B cell (primary cell): ENCODE measurements at regions not wholly inside any gene's neighbourhood (a gene's known extent, or its start where the extent isn't known, plus 50 kb on each side); places are given as distances from the start of the nearest gene placed in this dataset.

ENCODE experiments used
- ATAC-seq: fragments of 200-7000 bp; cut with Tn5 transposase; one replicate; pipeline ENCODE4 v1.10.0; 2021; ENCODE audit warnings: low read depth, mild to moderate bottlenecking, moderate number of reproducible peaks, moderate library complexity
- CTCF ChIA-PET: fragments of 350-600 bp; sonication (Branson Sonifier 250); formaldehyde crosslinking; loops from one replicate; lab custom pipeline; 2021; ENCODE audit warnings: antibody characterized with exemption, inconsistent platforms; lab: Charles Lee
- POLR2A ChIA-PET: fragments of 350-600 bp; sonication (Branson Sonifier 250); formaldehyde crosslinking; loops from one replicate; lab custom pipeline; 2021; ENCODE audit warnings: antibody characterized with exemption; lab: Charles Lee
- DNase-seq: peaks from one replicate; pipeline ENCODE4 v3.0.0; 2013
- H2AFZ ChIP-seq: 2 replicates; pipeline ENCODE4 v1.6.1; 2012; ENCODE audit warnings: mild to moderate bottlenecking, low read depth, low read length; ENCODE audit not compliant: insufficient read depth, poor library complexity, severe bottlenecking
- H3K27ac ChIP-seq, 2 donors: 1 replicate in 1 of 2; 2 replicates in 1 of 2; pipeline ENCODE4 v1.5.1; 2012 to 2013; ENCODE audit warnings: low read length in 2 of 2, mild to moderate bottlenecking in 2 of 2, moderate library complexity in 1 of 2
- H3K27me3 ChIP-seq, 4 experiments: fragments of 200-600 bp in 1 of 4; sonication (generic) in 1 of 4; replicated peaks in 1 of 4; 1 replicate in 2 of 4; 2 replicates in 2 of 4; pipeline versions ENCODE4 v1.6.1 to v1.7.0; 2013 to 2016; ENCODE audit warnings: low read length in 3 of 4, mild to moderate bottlenecking in 2 of 4, mixed read lengths in 1 of 4, moderate library complexity in 1 of 4; ENCODE audit not compliant: insufficient read depth in 4 of 4, control insufficient read depth in 3 of 4; ENCODE audit errors: control extremely low read depth in 1 of 4
- H3K36me3 ChIP-seq, 2 experiments: replicated peaks in 1 of 2; 1 replicate in 1 of 2; 2 replicates in 1 of 2; pipeline versions ENCODE4 v1.6.1 to v1.7.1; 2013; ENCODE audit warnings: low read length in 1 of 2; ENCODE audit not compliant: insufficient read depth in 2 of 2, control insufficient read depth in 1 of 2; ENCODE audit errors: control extremely low read depth in 1 of 2, extremely low read depth in 1 of 2
- H3K4me1 ChIP-seq, 2 donors: fragments of 200-600 bp in 1 of 2; sonication (generic) in 1 of 2; 1 replicate in 1 of 2; 2 replicates in 1 of 2; pipeline versions ENCODE4 v1.5.1 to v1.6.1; 2013 to 2017; ENCODE audit warnings: low read length in 2 of 2; ENCODE audit not compliant: control insufficient read depth in 2 of 2, insufficient read depth in 2 of 2
- H3K4me2 ChIP-seq: replicated peaks from 2 replicates; pipeline ENCODE3; 2012; ENCODE audit warnings: mild to moderate bottlenecking, low read depth, low read length; ENCODE audit not compliant: poor library complexity, severe bottlenecking
- H3K4me3 ChIP-seq, 5 experiments: fragments of 200-600 bp in 1 of 5; sonication (generic) in 1 of 5; 1 replicate in 3 of 5; 2 replicates in 2 of 5; pipeline versions ENCODE4 v1.5.1 to v1.7.0; 2011 to 2016; ENCODE audit warnings: low read length in 4 of 5, mild to moderate bottlenecking in 4 of 5, low read depth in 2 of 5, control low read depth in 1 of 5, moderate library complexity in 1 of 5; ENCODE audit not compliant: insufficient read depth in 1 of 5; ENCODE audit errors: control extremely low read depth in 1 of 5, extremely low read depth in 1 of 5
- H3K79me2 ChIP-seq: fragments of 200-600 bp; sonication (generic); one replicate; pipeline ENCODE4 v1.6.0; 2016; ENCODE audit warnings: low read length; ENCODE audit not compliant: control insufficient read depth, insufficient read depth
- H3K9ac ChIP-seq: fragments of 200-600 bp; sonication (generic); 2 replicates; pipeline ENCODE4 v1.6.1; 2017; ENCODE audit warnings: mild to moderate bottlenecking, low read length, moderate library complexity
- H3K9me3 ChIP-seq, 3 donors: one replicate each; pipeline versions ENCODE4 v1.6.1 to v1.7.1; 2013; ENCODE audit warnings: low read length in 2 of 3; ENCODE audit not compliant: control insufficient read depth in 2 of 3, insufficient read depth in 1 of 3; ENCODE audit errors: control extremely low read depth in 1 of 3
- H4K20me1 ChIP-seq: 2 replicates; pipeline ENCODE4 v1.6.0; 2012; ENCODE audit warnings: mild to moderate bottlenecking, low read length; ENCODE audit not compliant: insufficient read depth, control insufficient read depth, poor library complexity, severe bottlenecking
- H3K27ac Mint-ChIP-seq: one replicate; pipeline ENCODE4 v1.8.0; 2021; ENCODE audit warnings: mixed read lengths
- H3K27me3 Mint-ChIP-seq: one replicate; pipeline ENCODE4 v1.8.0; 2021; ENCODE audit warnings: mixed read lengths
- H3K4me1 Mint-ChIP-seq: one replicate; pipeline ENCODE4 v1.8.0; 2021; ENCODE audit warnings: mixed read lengths
- H3K4me3 Mint-ChIP-seq: one replicate; pipeline ENCODE4 v1.8.0; 2021; ENCODE audit warnings: mixed read lengths
- H3K9me3 Mint-ChIP-seq: one replicate; pipeline ENCODE4 v1.8.0; 2022; ENCODE audit warnings: mixed read lengths; ENCODE audit not compliant: insufficient read depth
- CTCF ChIP-seq: fragments of 200-600 bp; IDR thresholded peaks from one replicate; pipeline ENCODE4 v1.8.0; 2022; ENCODE audit warnings: antibody characterized with exemption, mild to moderate bottlenecking
- EZH2 ChIP-seq: IDR thresholded peaks from 2 replicates; pipeline ENCODE4 v1.6.1; 2012; ENCODE audit warnings: borderline replicate concordance, low read depth, mild to moderate bottlenecking, moderate library complexity, low read length; ENCODE audit not compliant: insufficient read depth, poor library complexity, severe bottlenecking
- WGBS: methylation state at CpG from one replicate; pipeline ENCODE4 v1.1.5; 2013; ENCODE audit warnings: missing lambda C conversion rate; ENCODE audit not compliant: insufficient coverage; 5-methylcytosine and 5-hydroxymethylcytosine counted together
- intact Hi-C: fragments of 100-400 bp; cut with micrococcal nuclease; formaldehyde crosslinking; loops from one replicate; pipeline ENCODE4 v1.10.0; 2022

GRCh38 chr11:32023370-32024305 lies 67.2 kb upstream of the RCN1 start:
- 74% methylated on average over 8 of the region's 11 CpGs for WGBS
- Histone ChIP-seq H3K79me2 (no peaks in the 10 kb centered on the region), H2AFZ (no peak overlapping the region), H4K20me1 (no peaks in the 10 kb centered on the region), H3K4me3 (no peak overlapping the region), H3K4me2 (no peak overlapping the region), H3K36me3 (no peaks in the 10 kb centered on the region), H3K27me3 (no peaks in the 10 kb centered on the region), H3K9me3 (no peaks in the 10 kb centered on the region), H3K9ac (no peak overlapping the region), H3K4me1 (no peaks in the 10 kb centered on the region), H3K27ac (no peak overlapping the region)
- Mint-ChIP-seq H3K27me3 (no peaks in the 10 kb centered on the region), H3K27ac (no peak overlapping the region), H3K4me1 (no peaks in the 10 kb centered on the region), H3K9me3 (peaks cover 1% of the 10 kb centered on the region), H3K4me3 (no peak overlapping the region)
- intact Hi-C loops = no loop called here
- TF ChIP-seq EZH2 = no peak
- TF ChIP-seq CTCF = no peak
- ChIA-PET CTCF (interaction anchor here (0.6 kb wide), 1 partner anchor 50 kb away, joined by 3 read pairs; no protein-coding TSS in a partner anchor), POLR2A (no interaction called here)
- ATAC-seq (no peak), DNase-seq (no peak)

GRCh38 chr11:32018672-32019071 lies 72.2 kb upstream of the RCN1 start:
- no peak overlapping the region for H3K27ac Mint-ChIP-seq
- intact Hi-C loops = no loop called here
- ATAC-seq (no peak), DNase-seq (no peak)
- POLR2A ChIA-PET = no interaction called here
- Histone ChIP-seq H3K4me2 (no peak overlapping the region), H3K27ac (no peak overlapping the region), H3K4me3 (no peak overlapping the region), H3K36me3 (no peaks in the 10 kb centered on the region), H3K9me3 (no peaks in the 10 kb centered on the region), H3K27me3 (peaks cover 0 to 3% (median 0%) of the 10 kb centered on the region in 4 experiments), H3K79me2 (no peaks in the 10 kb centered on the region), H4K20me1 (no peaks in the 10 kb centered on the region), H3K9ac (no peak overlapping the region), H2AFZ (no peak overlapping the region), H3K4me1 (no peaks in the 10 kb centered on the region)
- H3K9me3 Mint-ChIP-seq = peaks cover 1% of the 10 kb centered on the region
- no peak for TF ChIP-seq CTCF
- TF ChIP-seq EZH2 = no peak
- peaks cover 7% of the 10 kb centered on the region for H3K27me3 Mint-ChIP-seq
- H3K4me1 Mint-ChIP-seq = no peaks in the 10 kb centered on the region
- WGBS = 66% methylated on average over 2 of the region's 2 CpGs
- H3K4me3 Mint-ChIP-seq = no peak overlapping the region
- CTCF ChIA-PET = no interaction called here
